Activated CD4-positive, alpha-beta memory T cell treated with anti-CD3 and anti-CD28 coated beads, Interleukin-2, amount 10 ng/mL, durations not matched to agents 7 days and 5 days (primary cell): ENCODE measurements at regions not wholly inside any gene's neighbourhood (a gene's known extent, or its start where the extent isn't known, plus 50 kb on each side); places are given as distances from the start of the nearest gene placed in this dataset.

Experiments used
- CTCF ChIA-PET: fragments of 350-600 bp; sonication (Branson Sonifier 250); formaldehyde crosslinking; loops from one replicate; lab custom pipeline; 2021; ENCODE audit warnings: antibody characterized with exemption, inconsistent platforms; lab: Charles Lee
- POLR2A ChIA-PET: fragments of 350-600 bp; sonication (Branson Sonifier 250); formaldehyde crosslinking; loops from one replicate; lab custom pipeline; 2021; ENCODE audit warnings: antibody characterized with exemption; lab: Charles Lee
- DNase-seq: peaks from one replicate; pipeline ENCODE4 v3.0.0-alpha.2; 2020
- H3K27ac Mint-ChIP-seq: one replicate; pipeline ENCODE4 v1.8.0; 2021; ENCODE audit warnings: mild to moderate bottlenecking, mixed read lengths
- H3K27me3 Mint-ChIP-seq: one replicate; pipeline ENCODE4 v1.8.0; 2021; ENCODE audit warnings: mixed read lengths
- H3K36me3 Mint-ChIP-seq: one replicate; pipeline ENCODE4 v1.8.0; 2021; ENCODE audit warnings: low read depth, mixed read lengths
- H3K4me1 Mint-ChIP-seq: one replicate; pipeline ENCODE4 v1.8.0; 2021; ENCODE audit warnings: mixed read lengths
- H3K4me3 Mint-ChIP-seq: one replicate; pipeline ENCODE4 v1.8.0; 2021; ENCODE audit warnings: mild to moderate bottlenecking, mixed read lengths
- H3K9me3 Mint-ChIP-seq: one replicate; pipeline ENCODE4 v1.8.0; 2021; ENCODE audit warnings: mixed read lengths

- Mint-ChIP-seq H3K4me1 (peaks cover 35% of the 10 kb centered on the region), H3K36me3 (peaks cover 2% of the 10 kb centered on the region), H3K4me3 (peak overlapping the region; percentile 61), H3K9me3 (no peaks in the 10 kb centered on the region), H3K27ac (no peak overlapping the region), H3K27me3 (peaks cover 14% of the 10 kb centered on the region)
- CTCF ChIA-PET, result interaction anchor here (0.7 to 2.3 kb wide), 7 partner anchors 12 to 237 kb away, joined by 3 to 15 read pairs (median 4); no protein-coding TSS in a partner anchor
- POLR2A ChIA-PET, result no interaction called here
- no peak for DNase-seq
These were observed 77.4 kb downstream of the NDUFS5 start for GRCh38 chr1:39103328-39104157.

- ChIA-PET POLR2A (no interaction called here), CTCF (interaction anchor here (0.7 to 1.1 kb wide), 2 partner anchors 15 to 88 kb away, joined by 4 to 7 read pairs; no protein-coding TSS in a partner anchor)
- H3K4me3 Mint-ChIP-seq, result peak overlapping the region; percentile 61
These were observed 78.3 kb downstream of the NDUFS5 start for GRCh38 chr1:39104158-39105060.

GRCh38 chr1:39105061-39105840 lies 79.1 kb downstream of the NDUFS5 start:
- ChIA-PET CTCF (interaction anchor here (0.9 to 6.9 kb wide), 5 partner anchors 18 to 154 kb away, joined by 3 to 34 read pairs (median 3); no protein-coding TSS in a partner anchor), POLR2A (interaction anchor here (1.0 to 1.2 kb wide), 2 partner anchors 79 to 153 kb away, joined by 3 to 4 read pairs; no protein-coding TSS in a partner anchor)
- Mint-ChIP-seq H3K9me3 (no peaks in the 10 kb centered on the region), H3K4me3 (peak overlapping the region; percentile 68), H3K4me1 (peaks cover 34% of the 10 kb centered on the region), H3K27ac (no peak overlapping the region), H3K36me3 (peaks cover 2% of the 10 kb centered on the region), H3K27me3 (peaks cover 14% of the 10 kb centered on the region)
- DNase-seq, result peak; percentile 70

More at GRCh38 chr1:39104158-39105060, 78.3 kb downstream of the NDUFS5 start:
- Mint-ChIP-seq H3K27me3 (peaks cover 14% of the 10 kb centered on the region), H3K27ac (no peak overlapping the region), H3K9me3 (no peaks in the 10 kb centered on the region), H3K36me3 (peaks cover 2% of the 10 kb centered on the region), H3K4me1 (peaks cover 31% of the 10 kb centered on the region)
- no peak for DNase-seq

DNA sequence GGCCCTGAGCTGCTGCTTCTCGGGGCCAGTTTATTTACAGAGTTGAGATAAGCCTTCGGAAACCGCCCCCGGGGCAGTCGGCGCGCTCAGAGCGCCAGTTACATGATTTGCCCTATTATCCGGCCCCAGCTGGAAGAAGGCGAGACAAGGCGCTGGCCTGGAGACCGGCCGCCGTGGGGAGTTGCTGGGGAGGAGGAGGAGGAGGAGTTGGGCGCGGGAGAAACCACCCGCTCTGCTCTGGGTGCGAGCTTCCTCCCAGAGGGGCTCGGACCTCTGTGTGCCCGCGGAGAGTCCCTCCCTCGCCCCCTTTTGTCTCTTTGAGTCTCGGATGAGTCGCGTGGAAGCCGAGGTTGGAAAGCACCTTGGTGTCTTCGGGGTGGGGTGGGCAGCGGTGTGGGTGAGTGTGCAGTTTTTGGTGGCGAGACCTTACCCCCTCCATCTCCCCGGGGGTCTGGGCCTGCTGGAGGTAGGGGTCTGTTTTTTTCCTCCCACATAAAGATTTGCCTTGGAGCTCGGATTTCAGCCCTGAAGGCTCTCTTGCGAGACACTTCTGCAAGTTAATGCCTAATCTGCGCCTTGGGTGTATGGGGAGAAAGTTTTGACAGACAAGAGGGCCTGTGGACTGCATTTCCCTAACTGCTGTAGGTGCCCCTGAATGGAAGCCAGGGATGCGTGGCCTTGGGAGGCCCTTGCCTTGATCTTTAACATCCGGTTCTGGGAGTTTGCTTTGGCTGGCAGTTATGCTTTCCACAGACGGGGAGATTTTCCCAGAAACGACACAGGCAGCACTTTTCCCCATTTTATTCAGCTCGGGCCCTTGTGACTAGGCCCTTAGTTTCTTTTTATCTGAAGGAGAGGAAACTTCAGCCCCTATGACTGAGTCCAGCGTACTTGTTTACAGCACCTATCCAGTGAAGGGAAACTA lies 80.0 kb downstream of the NDUFS5 start:
- POLR2A ChIA-PET, result interaction anchor here (1.0 to 1.6 kb wide), 3 partner anchors 8 to 153 kb away, joined by 3 to 4 read pairs (median 4); no protein-coding TSS in a partner anchor
- Mint-ChIP-seq H3K4me1 (peaks cover 38% of the 10 kb centered on the region), H3K27ac (peak overlapping the region; percentile 21), H3K4me3 (no peak overlapping the region), H3K9me3 (no peaks in the 10 kb centered on the region), H3K36me3 (peaks cover 2% of the 10 kb centered on the region), H3K27me3 (peaks cover 14% of the 10 kb centered on the region)
- CTCF ChIA-PET, result interaction anchor here (0.9 to 6.9 kb wide), 7 partner anchors 7 to 433 kb away, joined by 3 to 34 read pairs (median 3); no protein-coding TSS in a partner anchor
- peak; percentile 23 for DNase-seq

DNA sequence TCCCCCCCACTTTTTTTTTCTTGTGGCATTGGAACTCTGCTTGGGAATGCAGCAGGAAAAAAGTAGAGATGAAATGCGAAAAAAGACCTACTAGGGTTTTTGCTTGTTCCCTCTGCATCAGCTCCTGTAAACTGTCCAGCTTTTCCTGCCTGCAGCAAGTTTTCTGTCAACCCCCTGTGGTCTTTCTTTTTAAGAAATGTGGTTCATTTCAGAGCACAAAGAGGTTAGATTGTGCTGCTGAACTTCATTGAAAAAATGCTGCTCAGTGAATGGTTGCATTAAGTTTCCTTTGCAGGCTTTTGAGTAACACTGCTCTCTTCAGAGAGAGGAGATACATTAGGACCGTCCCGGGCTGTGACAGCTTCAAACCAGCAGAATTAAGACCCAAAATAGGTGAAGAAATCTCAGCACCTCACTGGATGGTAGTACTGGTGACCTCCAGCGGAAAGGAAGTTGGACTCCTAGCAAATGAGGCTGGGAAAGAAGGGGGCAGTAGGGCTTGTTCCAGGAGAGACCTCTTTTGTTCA lies 80.7 kb downstream of the NDUFS5 start:
- Mint-ChIP-seq H3K36me3 (peaks cover 2% of the 10 kb centered on the region), H3K4me1 (peaks cover 38% of the 10 kb centered on the region), H3K9me3 (no peaks in the 10 kb centered on the region), H3K4me3 (no peak overlapping the region), H3K27ac (no peak overlapping the region), H3K27me3 (peaks cover 14% of the 10 kb centered on the region)
- DNase-seq, result no peak
- CTCF ChIA-PET, result interaction anchor here (0.9 to 6.9 kb wide), 4 partner anchors 8 to 432 kb away, joined by 3 to 34 read pairs (median 4); no protein-coding TSS in a partner anchor
- POLR2A ChIA-PET, result interaction anchor here (1.6 kb wide), 1 partner anchor 8 kb away, joined by 4 read pairs; no protein-coding TSS in a partner anchor

DNA sequence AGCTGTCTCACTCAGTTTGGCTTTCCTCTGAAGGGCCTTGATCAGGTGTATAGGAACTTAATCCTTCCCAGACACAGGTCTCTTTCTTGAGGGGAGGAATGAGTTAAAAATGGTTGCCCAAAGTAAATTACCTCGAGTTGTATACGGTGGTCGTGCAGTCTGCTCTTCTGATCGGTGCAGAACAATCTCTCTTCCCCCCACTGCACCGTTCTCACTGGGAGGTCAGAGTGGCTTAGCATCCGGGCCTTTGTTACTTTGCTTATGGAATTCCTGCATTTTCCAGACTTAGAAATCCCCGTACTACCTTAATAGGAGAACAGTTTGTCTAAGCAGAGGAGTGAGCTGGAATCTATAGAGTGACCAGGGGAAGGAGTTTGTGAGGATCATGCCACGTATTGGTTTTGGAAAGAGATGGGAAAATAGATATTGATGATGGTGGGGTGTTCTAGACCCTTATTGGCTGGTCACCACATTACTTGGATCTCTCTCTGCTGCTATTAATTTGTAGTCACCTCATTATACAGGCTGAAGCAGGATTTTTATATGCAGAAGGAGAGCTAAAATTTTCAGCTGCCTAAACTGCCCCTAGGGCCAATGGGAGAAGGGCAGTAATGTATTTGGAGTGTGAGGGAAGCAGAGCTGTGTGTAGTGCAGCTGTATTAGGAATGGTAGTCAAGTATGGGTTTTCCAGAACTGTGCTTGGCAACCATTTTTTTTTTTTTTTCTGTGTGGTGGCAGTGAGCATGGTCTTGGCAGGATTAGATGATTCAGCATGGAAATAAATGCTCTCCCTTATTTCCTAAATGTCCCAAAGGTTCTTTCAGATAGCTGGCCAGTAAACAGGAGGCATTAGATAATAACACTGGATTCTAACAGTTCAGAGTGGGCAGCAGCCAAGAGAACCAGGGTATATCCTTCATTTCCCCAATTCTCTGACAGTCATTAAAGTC lies 81.5 kb downstream of the NDUFS5 start:
- no peak overlapping the region for H3K27ac Mint-ChIP-seq
- DNase-seq, result no peak
- peaks cover 33% of the 10 kb centered on the region for H3K4me1 Mint-ChIP-seq
- peaks cover 14% of the 10 kb centered on the region for H3K27me3 Mint-ChIP-seq
- H3K4me3 Mint-ChIP-seq, result no peak overlapping the region
- H3K9me3 Mint-ChIP-seq, result no peaks in the 10 kb centered on the region
- ChIA-PET POLR2A (interaction anchor here (0.6 to 1.6 kb wide), 2 partner anchors 9 to 11 kb away, joined by 3 to 4 read pairs; no protein-coding TSS in a partner anchor), CTCF (interaction anchor here (0.9 to 6.9 kb wide), 5 partner anchors 8 to 431 kb away, joined by 3 to 34 read pairs (median 4); no protein-coding TSS in a partner anchor)
- H3K36me3 Mint-ChIP-seq, result peaks cover 2% of the 10 kb centered on the region

DNA sequence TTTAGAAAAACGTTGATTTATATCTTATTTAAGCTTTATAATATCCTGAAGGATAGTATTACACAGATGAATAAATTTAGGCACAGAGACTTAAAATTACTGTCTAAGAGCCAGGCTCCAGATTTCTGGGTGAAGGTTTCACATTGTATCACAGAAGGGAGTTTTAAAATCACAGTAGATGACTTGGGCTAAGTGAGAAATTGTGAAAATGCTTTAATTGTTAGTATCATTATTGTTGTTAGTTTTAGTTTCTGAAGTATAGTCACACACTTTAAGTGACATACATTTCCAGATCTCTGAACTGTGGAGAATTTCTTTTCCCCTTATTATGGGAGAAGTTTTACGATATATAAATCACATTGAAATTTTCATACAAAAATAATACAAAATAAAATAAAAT lies 83.5 kb downstream of the NDUFS5 start:
- CTCF ChIA-PET, result interaction anchor here (1.2 to 6.9 kb wide), 3 partner anchors 10 to 149 kb away, joined by 4 to 34 read pairs (median 28); no protein-coding TSS in a partner anchor

DNA sequence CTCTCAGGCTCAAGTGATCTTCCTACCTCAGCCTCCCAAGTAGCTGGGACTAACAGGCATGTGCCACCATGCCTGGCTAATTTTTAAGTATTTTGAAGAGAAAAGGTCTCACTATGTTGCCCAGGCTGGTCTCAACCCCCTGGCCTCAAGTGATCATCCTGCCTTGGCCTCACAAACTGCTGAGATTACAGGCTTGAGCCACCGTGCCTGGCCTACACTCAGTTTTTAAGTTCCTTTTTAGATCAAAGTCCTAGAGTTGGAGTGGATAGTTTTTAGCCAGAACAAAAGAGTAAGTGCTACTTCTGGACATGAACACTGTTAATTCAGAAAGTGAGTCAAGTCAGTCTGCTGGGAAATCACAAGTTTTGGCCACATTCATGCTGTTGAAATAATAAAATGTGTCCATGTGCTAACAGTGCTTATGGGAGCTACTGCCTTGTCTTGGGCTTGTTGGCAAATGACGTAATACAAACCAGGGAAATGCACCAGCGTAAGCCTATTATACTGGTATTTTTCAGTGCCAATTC lies 84.2 kb downstream of the NDUFS5 start:
- DNase-seq, result no peak
- Mint-ChIP-seq H3K4me1 (peaks cover 15% of the 10 kb centered on the region), H3K27me3 (peaks cover 2% of the 10 kb centered on the region), H3K36me3 (peaks cover 2% of the 10 kb centered on the region), H3K27ac (no peak overlapping the region), H3K9me3 (no peaks in the 10 kb centered on the region), H3K4me3 (no peak overlapping the region)
- ChIA-PET CTCF (interaction anchor here (0.7 to 6.9 kb wide), 4 partner anchors 9 to 326 kb away, joined by 3 to 34 read pairs (median 17); no protein-coding TSS in a partner anchor), POLR2A (interaction anchor here (0.6 kb wide), 1 partner anchor 66 kb away, joined by 3 read pairs; no protein-coding TSS in a partner anchor)

More for the DNA sequence above, 83.5 kb downstream of the NDUFS5 start:
- peaks cover 2% of the 10 kb centered on the region for H3K36me3 Mint-ChIP-seq
- DNase-seq, result no peak
- no peak overlapping the region for H3K27ac Mint-ChIP-seq
- no peaks in the 10 kb centered on the region for H3K9me3 Mint-ChIP-seq
- H3K27me3 Mint-ChIP-seq, result peaks cover 3% of the 10 kb centered on the region
- peaks cover 16% of the 10 kb centered on the region for H3K4me1 Mint-ChIP-seq
- H3K4me3 Mint-ChIP-seq, result no peak overlapping the region
- POLR2A ChIA-PET, result no interaction called here

- Mint-ChIP-seq H3K4me3 (no peak overlapping the region), H3K4me1 (peaks cover 13% of the 10 kb centered on the region), H3K9me3 (no peaks in the 10 kb centered on the region), H3K27me3 (peaks cover 2% of the 10 kb centered on the region), H3K27ac (no peak overlapping the region), H3K36me3 (peaks cover 2% of the 10 kb centered on the region)
- POLR2A ChIA-PET, result interaction anchor here (0.6 kb wide), 1 partner anchor 65 kb away, joined by 3 read pairs; no protein-coding TSS in a partner anchor
- CTCF ChIA-PET, result interaction anchor here (1.0 to 6.9 kb wide), 3 partner anchors 8 to 82 kb away, joined by 3 to 34 read pairs (median 28); no protein-coding TSS in a partner anchor
- DNase-seq, result no peak
These were observed 84.7 kb downstream of the NDUFS5 start for GRCh38 chr1:39110882-39111281.
